Medulla oblongata (tissue), 1 donor: ENCODE measurements at regions not wholly inside any gene's neighbourhood (a gene's known extent, or its start where the extent isn't known, plus 50 kb on each side); places are given as distances from the start of the nearest gene placed in this dataset.
A peak's percentile ranks its signal among the peaks of the same experiment; 100 is the strongest.

Experiments
- DNase-seq: peaks from one replicate; pipeline ENCODE4 v3.0.0-alpha.2; 2015; ENCODE audit errors: extremely low spot score

DNA sequence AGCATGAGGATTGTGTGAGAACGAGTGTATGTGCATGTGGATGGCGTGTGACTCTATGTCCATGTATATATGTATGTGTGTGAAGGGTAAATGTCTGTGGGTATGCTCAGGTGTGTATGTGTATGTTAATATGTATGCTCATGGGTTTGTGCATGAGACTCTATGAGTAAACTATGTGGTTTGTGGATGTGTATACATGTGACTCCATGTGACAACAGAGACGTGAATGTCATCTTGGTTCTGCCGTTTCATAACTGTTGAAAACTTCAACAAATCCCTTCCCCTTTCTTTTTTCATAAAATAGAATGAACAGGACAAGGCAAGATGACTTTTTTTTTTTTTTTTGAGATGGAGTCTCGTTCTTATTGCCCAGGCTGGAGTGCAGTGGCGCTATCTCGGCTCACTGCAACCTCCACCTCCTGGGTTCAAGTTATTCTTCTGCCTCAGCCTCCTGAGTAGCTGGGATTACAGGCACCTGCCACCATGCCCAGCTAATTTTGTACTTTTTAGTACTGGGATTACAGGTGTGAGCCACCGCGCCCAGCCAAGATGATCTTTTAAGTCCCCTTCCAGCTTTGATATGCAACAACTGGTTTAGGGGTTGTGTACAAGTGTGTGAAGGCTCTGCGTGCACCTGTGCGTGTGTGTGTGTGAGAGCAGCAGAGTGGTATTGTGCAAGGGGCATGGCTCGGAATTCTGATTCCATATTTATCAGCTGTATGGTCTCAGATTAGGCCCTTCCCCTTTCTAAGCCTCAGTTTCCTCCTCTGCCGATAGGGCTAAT lies 106.3 kb downstream of the EBNA1BP2 start:
- DNase-seq = no peak

DNA sequence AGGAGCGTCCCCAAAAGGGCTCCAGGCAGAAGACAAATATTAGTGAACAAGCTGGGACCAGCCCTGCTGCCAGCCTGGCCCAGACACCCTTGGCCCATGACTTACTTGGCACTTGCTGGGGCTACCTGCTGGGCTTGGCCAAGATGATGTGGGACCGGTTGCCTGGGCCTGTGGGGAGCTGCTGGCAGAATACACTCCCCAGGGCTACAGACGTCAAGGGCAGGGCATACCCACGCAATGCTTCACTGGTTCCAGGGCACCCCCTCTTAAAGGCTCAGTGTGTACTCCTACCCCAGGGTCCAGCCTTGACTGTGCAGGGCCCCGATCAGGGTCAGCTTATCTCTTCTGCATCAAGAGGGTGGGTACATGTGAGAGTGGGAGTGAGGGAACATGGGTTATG lies 106.5 kb upstream of the SLC2A1 start:
- DNase-seq = no peak

- DNase-seq = no peak
Measured at GRCh38 chr1:43063394-43064219, 104.9 kb upstream of the SLC2A1 start.

DNA sequence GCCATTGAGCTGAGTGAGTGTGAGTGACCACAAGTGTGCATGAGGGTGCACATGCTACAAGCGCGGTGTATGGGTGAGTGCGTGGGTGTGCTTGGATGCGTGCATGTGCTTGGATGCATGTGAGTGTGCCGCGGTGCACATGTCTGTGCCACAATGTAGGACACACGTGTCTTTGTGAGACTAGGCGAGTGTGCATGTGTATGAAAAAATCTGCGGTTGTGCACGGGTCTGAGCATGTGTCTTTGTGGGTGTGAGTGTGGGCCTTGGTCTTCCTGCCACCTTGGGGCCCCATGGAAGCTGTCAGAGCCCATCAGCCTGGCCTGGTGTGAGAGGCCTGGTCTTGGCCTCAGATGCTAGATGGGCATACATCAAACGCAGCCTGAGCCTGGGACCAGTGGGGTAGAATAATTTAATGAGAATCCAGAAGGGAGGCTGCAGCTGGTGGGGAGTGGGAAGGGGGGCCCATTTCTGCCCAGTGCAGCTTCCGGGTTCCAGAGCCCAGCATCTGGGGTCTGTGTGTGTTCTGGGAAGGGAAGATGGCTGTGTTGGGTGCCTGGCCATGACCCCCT lies 103.9 kb upstream of the SLC2A1 start:
- no peak for DNase-seq

DNA sequence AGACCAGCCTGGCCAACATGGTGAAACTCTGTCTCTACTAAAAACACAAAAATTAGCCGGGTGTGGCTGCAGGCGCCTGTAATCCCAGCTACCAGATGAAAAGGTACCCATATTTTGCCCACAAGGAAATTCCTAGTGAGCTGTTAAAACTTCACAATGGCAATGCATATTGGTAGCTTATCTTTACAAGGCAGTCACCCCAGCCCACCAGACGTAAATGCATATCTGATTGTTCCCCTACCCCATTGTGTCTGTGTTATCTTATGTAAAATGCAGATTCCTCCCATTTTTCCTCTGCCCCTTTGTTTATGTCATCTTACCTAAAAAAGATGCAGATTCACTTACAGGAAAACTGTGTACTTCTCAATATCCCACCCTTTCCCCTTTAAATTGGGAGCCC lies 103.1 kb upstream of the SLC2A1 start:
- no peak for DNase-seq

GRCh38 chr1:43059640-43060574 lies 101.2 kb upstream of the SLC2A1 start:
- no peak for DNase-seq

- peak; percentile 41 for DNase-seq
Measured at GRCh38 chr1:43058545-43059360, 100.1 kb upstream of the SLC2A1 start.

- no peak for DNase-seq
Measured at GRCh38 chr1:43058056-43058455, 99.4 kb upstream of the SLC2A1 start.

GRCh38 chr1:43057567-43057966 lies 98.9 kb upstream of the SLC2A1 start:
- no peak for DNase-seq

GRCh38 chr1:43056981-43057391 lies 98.3 kb upstream of the SLC2A1 start:
- DNase-seq = no peak

DNA sequence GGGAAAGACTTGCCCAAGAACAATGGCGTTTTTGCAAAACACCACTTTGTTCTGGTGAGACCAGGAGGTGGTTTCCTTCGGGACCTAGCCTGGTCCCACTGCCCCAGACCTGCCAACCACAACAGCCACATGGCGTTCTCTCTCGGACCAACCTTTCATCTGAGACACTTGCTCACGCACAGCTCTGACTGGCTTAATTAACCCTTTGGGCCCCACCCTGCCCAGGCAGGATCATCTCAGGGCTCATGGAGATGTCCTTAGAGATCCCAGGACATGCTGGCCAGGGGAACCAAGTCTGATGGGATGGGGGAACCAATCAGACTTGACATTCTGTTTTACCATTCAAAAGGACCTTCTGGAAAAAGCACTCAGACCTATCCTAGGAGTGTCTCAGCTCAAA lies 97.8 kb upstream of the SLC2A1 start:
- DNase-seq = no peak

- no peak for DNase-seq
Measured at GRCh38 chr1:43054961-43055360, 96.3 kb upstream of the SLC2A1 start.

GRCh38 chr1:43052786-43053439 lies 94.2 kb upstream of the SLC2A1 start:
- no peak for DNase-seq

GRCh38 chr1:43052322-43052721 lies 93.7 kb upstream of the SLC2A1 start:
- no peak for DNase-seq

- no peak for DNase-seq
Measured at GRCh38 chr1:43049481-43049880, 90.8 kb upstream of the SLC2A1 start.

DNA sequence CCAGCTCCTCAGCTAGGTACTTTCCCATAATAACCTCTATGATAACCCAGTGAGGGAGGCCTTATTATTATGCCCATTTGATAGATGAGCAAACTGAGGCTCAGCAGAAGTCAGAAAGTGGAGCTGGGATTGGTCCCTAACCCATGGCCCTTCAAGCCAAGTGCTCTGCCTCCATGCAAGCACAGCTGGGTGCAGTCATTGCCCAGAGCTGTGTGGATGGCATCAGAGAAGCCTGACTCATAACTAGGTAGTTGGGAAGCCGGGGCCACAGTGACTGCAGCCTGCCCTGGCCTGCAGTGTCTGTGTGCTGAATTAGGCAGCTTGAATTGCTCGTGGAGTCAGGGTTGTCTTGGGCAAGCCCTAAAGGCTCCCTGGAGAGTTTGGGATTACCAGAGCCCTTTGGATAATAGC lies 89.9 kb upstream of the SLC2A1 start:
- no peak for DNase-seq

DNA sequence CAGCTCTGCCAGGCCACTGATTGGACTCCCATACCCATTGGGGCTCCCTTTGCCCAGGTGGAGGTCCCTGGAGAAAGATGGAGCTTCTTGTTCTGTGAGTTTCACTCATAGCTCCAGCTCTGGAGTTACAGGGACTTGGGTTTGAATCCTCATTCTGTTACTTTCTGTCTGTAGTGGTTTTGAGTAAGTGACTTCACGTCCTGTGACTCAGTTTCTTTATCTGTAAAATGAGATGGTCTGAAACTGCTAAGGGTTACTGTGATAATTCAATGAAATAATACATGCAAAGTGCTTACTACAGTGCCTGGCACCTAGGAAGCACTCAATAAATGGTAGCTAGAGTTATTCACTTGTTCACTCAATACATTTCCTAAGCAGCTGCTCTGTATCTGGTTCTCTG lies 88.5 kb upstream of the SLC2A1 start:
- no peak for DNase-seq

DNA sequence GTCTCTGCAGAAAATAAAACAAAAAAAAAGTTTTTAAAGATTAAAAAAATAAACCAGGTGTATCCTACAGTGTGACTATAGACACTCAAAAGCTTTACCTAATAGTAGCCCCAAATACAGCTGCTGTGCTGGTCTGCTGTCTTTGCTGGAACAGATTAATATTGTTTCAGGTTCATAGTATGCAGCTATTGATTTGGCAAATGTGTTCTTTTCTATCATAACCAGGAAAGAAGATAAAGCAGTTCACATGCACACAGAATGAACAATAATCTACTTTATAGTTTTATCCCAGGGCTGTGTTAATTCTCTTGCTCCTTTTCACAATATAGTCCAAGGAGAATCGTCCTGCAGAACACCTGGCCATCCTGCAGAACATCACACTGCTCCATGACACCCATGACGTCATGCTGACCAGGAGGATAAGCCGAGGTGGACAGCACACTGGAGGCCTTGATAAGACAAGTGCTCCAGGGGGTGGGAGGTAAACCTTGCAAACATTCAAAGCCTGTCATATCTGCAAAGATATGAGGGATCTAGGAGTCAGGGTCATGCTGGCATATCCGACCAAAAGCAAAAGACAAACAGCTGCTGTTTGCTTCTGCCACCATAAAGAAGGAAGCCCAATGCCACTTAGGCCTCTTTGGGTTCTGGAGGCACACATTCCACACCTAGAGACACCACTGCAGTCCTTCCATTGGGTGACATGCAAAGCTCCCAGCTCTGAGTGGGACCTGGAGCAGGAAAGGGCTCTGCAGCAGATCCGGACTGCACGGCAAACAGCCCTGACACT lies 86.1 kb upstream of the SLC2A1 start:
- no peak for DNase-seq

DNA sequence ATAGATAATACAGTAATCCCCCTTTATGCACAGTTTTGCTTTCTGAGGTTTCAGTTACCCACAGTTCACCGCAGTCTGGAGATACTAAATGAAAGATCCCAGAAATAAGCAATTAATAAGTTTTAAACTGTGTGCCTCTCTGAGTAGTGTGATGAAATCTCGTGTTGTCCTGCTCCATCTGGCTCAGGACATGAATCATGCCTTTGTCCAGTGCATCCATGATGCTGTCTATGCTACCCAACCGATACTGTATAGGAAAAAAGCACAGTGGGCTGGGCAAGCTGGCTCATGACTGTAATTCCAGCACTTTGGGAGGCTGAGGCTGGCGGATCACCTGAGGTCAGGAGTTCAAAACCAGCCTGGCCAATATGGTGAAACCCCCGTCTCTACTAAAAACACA lies 85.0 kb upstream of the SLC2A1 start:
- no peak for DNase-seq
